Lung (tissue), 11 donors: ENCODE measurements at regions not wholly inside any gene's neighbourhood (a gene's known extent, or its start where the extent isn't known, plus 50 kb on each side); places are given as distances from the start of the nearest gene placed in this dataset.

Experiments used
- ATAC-seq: fragments of 200-7000 bp; cut with Tn5 transposase; one replicate; pipeline ENCODE4 v1.9.1; 2020; ENCODE audit warnings: moderate number of reproducible peaks; ENCODE audit not compliant: insufficient read depth, low FRiP score
- DNase-seq, 3 donors: peaks; one replicate each; pipeline ENCODE4 v3.0.0-alpha.2; 2013 to 2017
- H3K27ac ChIP-seq, 2 donors: one replicate each; pipeline ENCODE4 v1.5.1; 2013; ENCODE audit warnings: mild to moderate bottlenecking in 2 of 2, moderate library complexity in 2 of 2, control low read depth in 1 of 2, inconsistent platforms in 1 of 2, low read depth in 1 of 2, low read length in 1 of 2
- H3K27me3 ChIP-seq, 3 donors: one replicate each; pipeline ENCODE4 v1.5.1; 2013; ENCODE audit warnings: low read length in 2 of 3; ENCODE audit not compliant: control insufficient read depth in 3 of 3, insufficient read depth in 3 of 3
- H3K36me3 ChIP-seq, 4 donors: one replicate each; pipeline ENCODE4 v1.5.1; 2013; ENCODE audit warnings: low read length in 4 of 4, mild to moderate bottlenecking in 1 of 4, moderate library complexity in 1 of 4; ENCODE audit not compliant: control insufficient read depth in 4 of 4, insufficient read depth in 4 of 4
- H3K4me1 ChIP-seq, 5 donors: one replicate each; pipeline ENCODE4 v1.5.1; 2013; ENCODE audit warnings: low read length in 5 of 5, mild to moderate bottlenecking in 2 of 5, moderate library complexity in 1 of 5; ENCODE audit not compliant: control insufficient read depth in 5 of 5, insufficient read depth in 5 of 5
- H3K4me3 ChIP-seq: one replicate; pipeline ENCODE4 v1.5.1; 2013; ENCODE audit warnings: mild to moderate bottlenecking, control low read depth, moderate library complexity
- H3K9ac ChIP-seq, 2 donors: one replicate each; pipeline ENCODE4 v1.5.1; 2013; ENCODE audit warnings: low read length in 2 of 2, control low read depth in 1 of 2; ENCODE audit not compliant: insufficient read depth in 1 of 2
- H3K9me3 ChIP-seq, 4 donors: one replicate each; pipeline ENCODE4 v1.5.1; 2013; ENCODE audit warnings: low read length in 3 of 4, mild to moderate bottlenecking in 1 of 4, moderate library complexity in 1 of 4; ENCODE audit not compliant: control insufficient read depth in 4 of 4, insufficient read depth in 3 of 4
- CTCF ChIP-seq: IDR thresholded peaks from 2 replicates; pipeline ENCODE4 v1.5.1; 2012; ENCODE audit warnings: mild to moderate bottlenecking; ENCODE audit errors: control extremely low read depth, extremely low read depth
- WGBS, 2 donors: extraction: QIAGEN DNeasy Blood & Tissue Kit; methylation state at CpG; one replicate each; pipeline ENCODE4 v1.1.7; 2013; 5-methylcytosine and 5-hydroxymethylcytosine counted together
- donor health status: control.
- donor health status: control.
- donor health status: Bipolar disorder and iron deficiency.
- donor health status: healthy.
- donor health status: DM: yes; HTN: yes; CAD: no.

GRCh38 chr5:53359916-53360517 lies 120.4 kb upstream of the FST start:
- peak in 1 of 3 donors; percentile 26 for DNase-seq
- no peak overlapping the region for H3K9ac ChIP-seq
- H3K36me3 ChIP-seq = no peaks in the 10 kb centered on the region
- no peak for TF ChIP-seq CTCF
- H3K4me1 ChIP-seq = no peaks in the 10 kb centered on the region
- no peak overlapping the region for H3K4me3 ChIP-seq
- H3K27ac ChIP-seq = no peak overlapping the region
- H3K9me3 ChIP-seq = no peaks in the 10 kb centered on the region
- 66 to 83% methylated on average over 4 of the region's 4 CpGs for WGBS, 2 donors
- H3K27me3 ChIP-seq = no peaks in the 10 kb centered on the region
- ATAC-seq = no peak

- no peak for ATAC-seq
- H3K4me3 ChIP-seq = no peak overlapping the region
- H3K9me3 ChIP-seq = no peaks in the 10 kb centered on the region
- TF ChIP-seq CTCF = no peak
- H3K4me1 ChIP-seq = no peaks in the 10 kb centered on the region
- no peak for DNase-seq
- H3K9ac ChIP-seq = no peak overlapping the region
- H3K27ac ChIP-seq = no peak overlapping the region
- H3K36me3 ChIP-seq = no peaks in the 10 kb centered on the region
- no peaks in the 10 kb centered on the region for H3K27me3 ChIP-seq
These were observed 119.6 kb upstream of the FST start for GRCh38 chr5:53360811-53361210.

GRCh38 chr5:53361708-53362107 lies 118.7 kb upstream of the FST start:
- no peak overlapping the region for H3K9ac ChIP-seq

More at GRCh38 chr5:53361708-53362107, 118.7 kb upstream of the FST start:
- no peak for TF ChIP-seq CTCF
- H3K36me3 ChIP-seq = no peaks in the 10 kb centered on the region
- H3K27me3 ChIP-seq = no peaks in the 10 kb centered on the region
- H3K27ac ChIP-seq = no peak overlapping the region
- H3K9me3 ChIP-seq = no peaks in the 10 kb centered on the region
- H3K4me1 ChIP-seq = no peaks in the 10 kb centered on the region
- WGBS, 2 donors = 91 to 92% methylated on average over 4 of the region's 4 CpGs
- H3K4me3 ChIP-seq = no peak overlapping the region
- no peak for ATAC-seq
- no peak for DNase-seq
